H1 (cell line): ENCODE measurements at regions not wholly inside any gene's neighbourhood (a gene's known extent, or its start where the extent isn't known, plus 50 kb on each side); places are given as distances from the start of the nearest gene placed in this dataset.

Experiments used
- BCL11A ChIP-seq, 2 experiments: IDR thresholded peaks; one replicate each; pipeline ENCODE4 v1.6.1; 2011; ENCODE audit warnings: low read depth in 2 of 2, low read length in 2 of 2, mild to moderate bottlenecking in 2 of 2
- CEBPB ChIP-seq: IDR thresholded peaks from 2 replicates; pipeline ENCODE4 v1.6.1; 2012; ENCODE audit warnings: low read depth, low read length
- CREB1 ChIP-seq: IDR thresholded peaks from 2 replicates; pipeline ENCODE4 v1.6.1; 2012; ENCODE audit warnings: inconsistent platforms
- CTBP2 ChIP-seq: IDR thresholded peaks from 2 replicates; pipeline ENCODE4 v1.7.0; 2011; ENCODE audit warnings: borderline replicate concordance, mild to moderate bottlenecking, moderate library complexity, mixed read lengths, low read length; ENCODE audit not compliant: insufficient read depth, insufficient read length
- EZH2 ChIP-seq: fragments of 200-600 bp; sonication (generic); IDR thresholded peaks from 2 replicates; pipeline ENCODE4 v1.7.1; 2012; ENCODE audit warnings: low read depth, mild to moderate bottlenecking, moderate library complexity, low read length, inconsistent platforms; ENCODE audit not compliant: severe bottlenecking
- HDAC6 ChIP-seq: IDR thresholded peaks from one replicate; pipeline ENCODE4 v1.7.1; 2012; ENCODE audit warnings: low read depth, mild to moderate bottlenecking, inconsistent platforms, low read length, moderate library complexity
- JUN ChIP-seq: IDR thresholded peaks from 2 replicates; pipeline ENCODE4 v1.6.1; 2011; ENCODE audit warnings: low read depth, mild to moderate bottlenecking, improper control_type of control experiment, low read length
- POLR2A ChIP-seq, 2 experiments: IDR thresholded peaks; 1 replicate in 1 of 2; 2 replicates in 1 of 2; pipeline ENCODE4 v1.6.1; 2011; ENCODE audit warnings: low read depth in 2 of 2, low read length in 2 of 2, mild to moderate bottlenecking in 2 of 2; ENCODE audit errors: control extremely low read depth in 1 of 2
- POLR2AphosphoS5 ChIP-seq: IDR thresholded peaks from 2 replicates; pipeline ENCODE4 v1.6.1; 2011; ENCODE audit warnings: low read depth, low read length
- SP1 ChIP-seq: IDR thresholded peaks from 2 replicates; pipeline ENCODE4 v1.6.1; 2011; ENCODE audit warnings: low read depth, low read length
- SUZ12 ChIP-seq: fragments of 200-600 bp; sonication (generic); IDR thresholded peaks from 2 replicates; pipeline ENCODE4 v1.6.1; 2012; ENCODE audit warnings: mild to moderate bottlenecking, inconsistent platforms, low read length, moderate library complexity, mixed read lengths
- YY1 ChIP-seq: IDR thresholded peaks from 2 replicates; pipeline ENCODE4 v1.6.1; 2011; ENCODE audit warnings: low read depth, mild to moderate bottlenecking, low read length
- TF ChIP-seq, protein P1 (sequence below), 3 experiments: IDR thresholded peaks; 1 replicate in 2 of 3; 2 replicates in 1 of 3; pipeline versions ENCODE4 v1.5.1 to v1.6.1; 2011; ENCODE audit warnings: low read length in 3 of 3, mild to moderate bottlenecking in 3 of 3, inconsistent platforms in 2 of 3, low read depth in 1 of 3, moderate library complexity in 1 of 3; ENCODE audit not compliant: insufficient read depth in 1 of 3; ENCODE audit errors: control extremely low read depth in 1 of 3
- TF ChIP-seq, protein P2 (sequence below): IDR thresholded peaks from 2 replicates; pipeline ENCODE4 v1.6.1; 2012; ENCODE audit warnings: inconsistent platforms

DNA sequence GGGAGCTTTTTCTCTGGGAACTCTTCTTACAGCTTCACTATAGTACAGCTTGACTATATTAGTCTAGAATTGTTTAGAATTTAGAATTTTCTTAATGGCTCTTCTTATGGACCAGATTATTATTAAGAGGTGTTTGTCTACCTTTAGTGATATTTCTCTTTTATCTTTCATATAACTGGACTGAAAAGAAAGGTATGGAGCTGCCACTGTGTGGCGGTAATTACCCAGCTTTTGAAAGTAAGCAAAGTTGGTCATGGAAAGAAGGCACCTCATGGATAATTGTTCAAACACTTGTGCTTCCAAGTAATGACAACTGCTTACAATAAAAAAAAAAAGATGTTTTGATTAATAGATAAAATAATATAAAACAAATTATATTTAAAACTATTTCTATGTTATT is 1112.5 kb downstream of the TECRL start:
- TF ChIP-seq, protein P1, sequence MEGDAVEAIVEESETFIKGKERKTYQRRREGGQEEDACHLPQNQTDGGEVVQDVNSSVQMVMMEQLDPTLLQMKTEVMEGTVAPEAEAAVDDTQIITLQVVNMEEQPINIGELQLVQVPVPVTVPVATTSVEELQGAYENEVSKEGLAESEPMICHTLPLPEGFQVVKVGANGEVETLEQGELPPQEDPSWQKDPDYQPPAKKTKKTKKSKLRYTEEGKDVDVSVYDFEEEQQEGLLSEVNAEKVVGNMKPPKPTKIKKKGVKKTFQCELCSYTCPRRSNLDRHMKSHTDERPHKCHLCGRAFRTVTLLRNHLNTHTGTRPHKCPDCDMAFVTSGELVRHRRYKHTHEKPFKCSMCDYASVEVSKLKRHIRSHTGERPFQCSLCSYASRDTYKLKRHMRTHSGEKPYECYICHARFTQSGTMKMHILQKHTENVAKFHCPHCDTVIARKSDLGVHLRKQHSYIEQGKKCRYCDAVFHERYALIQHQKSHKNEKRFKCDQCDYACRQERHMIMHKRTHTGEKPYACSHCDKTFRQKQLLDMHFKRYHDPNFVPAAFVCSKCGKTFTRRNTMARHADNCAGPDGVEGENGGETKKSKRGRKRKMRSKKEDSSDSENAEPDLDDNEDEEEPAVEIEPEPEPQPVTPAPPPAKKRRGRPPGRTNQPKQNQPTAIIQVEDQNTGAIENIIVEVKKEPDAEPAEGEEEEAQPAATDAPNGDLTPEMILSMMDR (IDR thresholded peaks at IDR 0.05; ENCODE audit: control extremely low read depth in 1 of 3, insufficient read depth in 1 of 3, low read depth in 1 of 3, low read length in 3 of 3) = peak in 2 of 3 experiments; percentile 28 to 45; a peak in 2 of 4 replicates
- TF ChIP-seq CEBPB = no peak
- no peak for TF ChIP-seq BCL11A (IDR thresholded peaks at IDR 0.05; ENCODE audit: low read depth in 2 of 2, low read length in 2 of 2)
- TF ChIP-seq CTBP2 = no peak
- no peak for TF ChIP-seq HDAC6
- TF ChIP-seq JUN = no peak
- TF ChIP-seq EZH2 = no peak
- TF ChIP-seq, protein P2, sequence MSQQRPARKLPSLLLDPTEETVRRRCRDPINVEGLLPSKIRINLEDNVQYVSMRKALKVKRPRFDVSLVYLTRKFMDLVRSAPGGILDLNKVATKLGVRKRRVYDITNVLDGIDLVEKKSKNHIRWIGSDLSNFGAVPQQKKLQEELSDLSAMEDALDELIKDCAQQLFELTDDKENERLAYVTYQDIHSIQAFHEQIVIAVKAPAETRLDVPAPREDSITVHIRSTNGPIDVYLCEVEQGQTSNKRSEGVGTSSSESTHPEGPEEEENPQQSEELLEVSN = no peak
- no peak for TF ChIP-seq POLR2AphosphoS5
- TF ChIP-seq POLR2A (IDR thresholded peaks at IDR 0.05; ENCODE audit: control extremely low read depth in 1 of 2, low read depth in 2 of 2, low read length in 2 of 2) = no peak
- TF ChIP-seq SP1 = no peak
- no peak for TF ChIP-seq CREB1
- TF ChIP-seq SUZ12 = no peak
- TF ChIP-seq YY1 = no peak
